AG08396 (cell line): ENCODE measurements at regions not wholly inside any gene's neighbourhood (a gene's known extent, or its start where the extent isn't known, plus 50 kb on each side); places are given as distances from the start of the nearest gene placed in this dataset.
A peak's percentile ranks its signal among the peaks of the same experiment; 100 is the strongest.

ENCODE experiments used
- DNase-seq: peaks from one replicate; pipeline ENCODE4 v3.0.0; 2012; ENCODE audit warnings: low spot score, mixed read lengths

GRCh38 chr11:59302991-59303390, 55.7 kb upstream of the OR5AN1 start:
- DNase-seq = no peak

GRCh38 chr11:59295435-59295834, 63.3 kb upstream of the OR5AN1 start:
- DNase-seq = no peak

- DNase-seq = no peak
Observed at GRCh38 chr11:59292611-59293010, 66.1 kb upstream of the OR5AN1 start.

- DNase-seq = no peak
Observed at GRCh38 chr11:59291228-59291627, 67.5 kb upstream of the OR5AN1 start.

- DNase-seq = no peak
Observed at GRCh38 chr11:59289356-59290181, 69.1 kb upstream of the OR5AN1 start.

GRCh38 chr11:59285716-59286260, 72.9 kb upstream of the OR5AN1 start:
- no peak for DNase-seq

- DNase-seq = no peak
Observed at GRCh38 chr11:59284773-59285129, 72.0 kb upstream of the MPEG1 start.

GRCh38 chr11:59283825-59284772, 71.4 kb upstream of the MPEG1 start:
- peak; percentile 43 for DNase-seq

GRCh38 chr11:59283311-59283710, 70.6 kb upstream of the MPEG1 start:
- no peak for DNase-seq

GRCh38 chr11:59281177-59281576, 68.5 kb upstream of the MPEG1 start:
- no peak for DNase-seq

GRCh38 chr11:59273373-59273841, 60.7 kb upstream of the MPEG1 start:
- no peak for DNase-seq

GRCh38 chr11:59272771-59273372, 60.1 kb upstream of the MPEG1 start:
- no peak for DNase-seq

- peak; percentile 1 for DNase-seq
Observed at GRCh38 chr11:59271811-59272327, 59.1 kb upstream of the MPEG1 start.

GRCh38 chr11:59271247-59271755, 58.6 kb upstream of the MPEG1 start:
- peak; percentile 1 for DNase-seq

GRCh38 chr11:59267736-59268475, 55.2 kb upstream of the MPEG1 start:
- DNase-seq = no peak

- DNase-seq = no peak
Observed at GRCh38 chr11:59267196-59267595, 54.5 kb upstream of the MPEG1 start.

- DNase-seq = no peak
Observed at GRCh38 chr11:59266491-59266890, 53.8 kb upstream of the MPEG1 start.

GRCh38 chr11:59265735-59266134, 53.0 kb upstream of the MPEG1 start:
- no peak for DNase-seq

GRCh38 chr11:59264736-59265135, 52.0 kb upstream of the MPEG1 start:
- no peak for DNase-seq

GRCh38 chr11:59263225-59263894, 50.6 kb upstream of the MPEG1 start:
- no peak for DNase-seq
